ENCODE measurements at regions not wholly inside any gene's neighbourhood (a gene's known extent, or its start where the extent isn't known, plus 50 kb on each side); places are given as distances from the start of the nearest gene placed in this dataset.

- no peaks in the 10 kb centered on the region for H3K4me1 ChIP-seq (replicated peaks in 1 of 2; ENCODE audit: control insufficient read depth in 2 of 2, insufficient read depth in 2 of 2, low read length in 2 of 2)
- DNase-seq (ENCODE audit: extremely low read depth in 1 of 4, low spot score in 3 of 4) (no peak), FAIRE-seq (no peak), ATAC-seq (no peak)
- no peak overlapping the region for H3K4me3 ChIP-seq
- TF ChIP-seq MYNN (IDR thresholded peaks at IDR 0.05) (no peak), MYNN (CRISPR knock-in tag; IDR thresholded peaks at IDR 0.05) (no peak), PHF20 (IDR thresholded peaks at IDR 0.05; ENCODE audit: partially characterized antibody) (no peak), TRIM24 (IDR thresholded peaks at IDR 0.05) (no peak), PURB (CRISPR knock-in tag; IDR thresholded peaks at IDR 0.05; ENCODE audit: low read depth) (no peak), SMAD1 (IDR thresholded peaks at IDR 0.05; ENCODE audit: low read depth, low read length, partially characterized antibody) (no peak), MED1 (CRISPR knock-in tag; IDR thresholded peaks at IDR 0.05; ENCODE audit: borderline replicate concordance) (no peak), ZNF445 (CRISPR knock-in tag; IDR thresholded peaks at IDR 0.05; ENCODE audit: low read depth) (no peak), TAF15 (IDR thresholded peaks at IDR 0.05; ENCODE audit: low read depth, low read length) (no peak), MBD2 (IDR thresholded peaks at IDR 0.05; ENCODE audit: borderline replicate concordance, low read depth) (no peak), SP2 (IDR thresholded peaks at IDR 0.05; ENCODE audit: extremely low read depth, low read depth, low read length, poor library complexity, severe bottlenecking) (no peak), KAT7 (CRISPR knock-in tag; IDR thresholded peaks at IDR 0.05; ENCODE audit: borderline replicate concordance) (no peak), E2F3 (CRISPR knock-in tag; IDR thresholded peaks at IDR 0.05) (no peak), BMI1 (IDR thresholded peaks at IDR 0.05; ENCODE audit: low read length) (no peak), GTF3C2 (IDR thresholded peaks at IDR 0.05; ENCODE audit: borderline replicate concordance, extremely low read depth, insufficient read length) (no peak), TEAD4 (IDR thresholded peaks at IDR 0.05; ENCODE audit: low read length) (no peak), TEAD4 (CRISPR knock-in tag; IDR thresholded peaks at IDR 0.05; ENCODE audit: borderline replicate concordance) (no peak)
- no peak overlapping the region for H3K9ac ChIP-seq (ENCODE audit: insufficient read depth in 1 of 2, low read depth in 2 of 2, low read length in 2 of 2)
- no peaks in the 10 kb centered on the region for H3K36me3 ChIP-seq (ENCODE audit: control insufficient read depth, insufficient read depth, low read length)
- whole genome bisulfite sequencing (ENCODE audit: insufficient coverage, low coverage, missing lambda C conversion rate) = 79% methylated on average over 2 of the region's 3 CpGs
- ChIA-PET POLR2A (no interaction called here), CTCF (ENCODE audit: low intra/inter-chr PET ratio) (no interaction called here)
- intact Hi-C loops (cut with micrococcal nuclease) = no loop called here
- no peaks in the 10 kb centered on the region for H3K9me1 ChIP-seq (ENCODE audit: control insufficient read depth, insufficient read depth, low read length)
- no peaks in the 10 kb centered on the region; the same call in 1 of the 2 replicates for H3K9me3 ChIP-seq (replicated peaks; ENCODE audit: control insufficient read depth, insufficient read depth, low read depth, low read length)
- H3K27me3 ChIP-seq (ENCODE audit: control insufficient read depth in 2 of 2, insufficient read depth in 2 of 2, low read length in 2 of 2) = no peaks in the 10 kb centered on the region
- no peaks in the 10 kb centered on the region; the same call in 2 of the 3 replicates for H3K79me2 ChIP-seq (ENCODE audit: control insufficient read depth, insufficient read depth, low read length)
- no TSS peak for BruUV-seq (replicated peaks)
- in situ Hi-C loops (cut with MboI) = no loop called here
- no peak overlapping the region for H3K4me2 ChIP-seq (ENCODE audit: insufficient read depth, low read length)
- H2AFZ ChIP-seq (ENCODE audit: low read depth, low read length) = no peak overlapping the region
- no peaks in the 10 kb centered on the region for H4K20me1 ChIP-seq (replicated peaks; ENCODE audit: control insufficient read depth, insufficient read depth, low read length)
- no peak overlapping the region for H3K27ac ChIP-seq (ENCODE audit: extremely low read depth, low read depth, low read length)
These were observed 156.1 kb downstream of the LIPI start for GRCh38 chr21:14054682-14055081.
